Small intestine (tissue), 7 donors: ENCODE measurements at regions not wholly inside any gene's neighbourhood (a gene's known extent, or its start where the extent isn't known, plus 50 kb on each side); places are given as distances from the start of the nearest gene placed in this dataset.

Source experiments
- DNase-seq, 2 donors: peaks; one replicate each; pipeline versions ENCODE4 v3.0.0 to v3.0.0-alpha.2; 2013
- FAIRE-seq: peaks from 2 replicates; lab custom pipeline; 2012; peaks lifted over from hg19 to GRCh38; lab: Jason Lieb, UNC
- H3K27ac ChIP-seq, 3 donors: one replicate each; pipeline ENCODE4 v1.5.1; 2013; ENCODE audit warnings: low read length in 2 of 3, mild to moderate bottlenecking in 2 of 3, control low read depth in 1 of 3, inconsistent platforms in 1 of 3, low read depth in 1 of 3, moderate library complexity in 1 of 3
- H3K27me3 ChIP-seq, 3 donors: one replicate each; pipeline ENCODE4 v1.6.1; 2013; ENCODE audit warnings: low read length in 3 of 3, inconsistent platforms in 1 of 3; ENCODE audit not compliant: control insufficient read depth in 3 of 3, insufficient read depth in 3 of 3
- H3K36me3 ChIP-seq, 3 donors: one replicate each; pipeline ENCODE4 v1.6.1; 2013; ENCODE audit warnings: low read length in 3 of 3, inconsistent platforms in 1 of 3, low read depth in 1 of 3, mild to moderate bottlenecking in 1 of 3, moderate library complexity in 1 of 3; ENCODE audit not compliant: control insufficient read depth in 3 of 3, insufficient read depth in 2 of 3
- H3K4me1 ChIP-seq, 3 donors: one replicate each; pipeline ENCODE4 v1.6.1; 2013; ENCODE audit warnings: low read length in 2 of 3, inconsistent platforms in 1 of 3, low read depth in 1 of 3, mild to moderate bottlenecking in 1 of 3, moderate library complexity in 1 of 3; ENCODE audit not compliant: control insufficient read depth in 3 of 3, insufficient read depth in 2 of 3
- H3K4me3 ChIP-seq, 3 donors: one replicate each; pipeline ENCODE4 v1.5.1; 2013; ENCODE audit warnings: low read length in 3 of 3, control low read depth in 1 of 3, inconsistent platforms in 1 of 3, low read depth in 1 of 3, mild to moderate bottlenecking in 1 of 3, moderate library complexity in 1 of 3
- H3K9me3 ChIP-seq, 2 donors: one replicate each; pipeline ENCODE4 v1.6.1; 2013; ENCODE audit warnings: low read depth in 1 of 2, low read length in 1 of 2; ENCODE audit not compliant: control insufficient read depth in 2 of 2, insufficient read depth in 1 of 2
- WGBS, 3 donors: extraction: QIAGEN DNeasy Blood & Tissue Kit; methylation state at CpG; one replicate each; pipeline ENCODE4 v1.1.7; 2013; 5-methylcytosine and 5-hydroxymethylcytosine counted together
- donor health status: healthy with polysubstance abuse.
- donor health status: control.
- donor health status: control.
- donor health status: Bipolar disorder and iron deficiency.
- donor health status: healthy.

DNA sequence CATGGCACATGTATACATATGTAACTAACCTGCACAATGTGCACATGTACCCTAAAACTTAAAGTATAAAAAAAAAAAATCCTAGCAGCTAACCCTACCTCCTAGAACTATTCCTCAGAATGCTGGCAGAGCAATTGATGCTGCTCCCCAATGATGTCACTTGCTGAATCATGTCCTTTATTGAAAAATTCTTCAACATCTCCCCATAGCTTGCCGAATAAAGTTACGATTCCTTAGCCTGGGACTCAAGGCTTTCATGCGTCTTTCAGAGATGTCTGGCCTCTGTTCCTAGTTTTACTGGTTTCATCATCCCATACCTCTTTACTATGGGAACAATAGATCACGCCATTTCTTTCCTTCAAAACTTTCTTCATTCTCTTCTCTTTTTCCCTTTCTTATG is 174.7 kb upstream of the FAT1 start:
- Histone ChIP-seq H3K9me3 (no peaks in the 10 kb centered on the region), H3K36me3 (no peaks in the 10 kb centered on the region), H3K4me3 (no peak overlapping the region), H3K4me1 (peaks cover 0 to 9% (median 2%) of the 10 kb centered on the region in 3 donors), H3K27me3 (no peaks in the 10 kb centered on the region), H3K27ac (no peak overlapping the region)
- 92 to 95% (median 94%) methylated on average over 4 of the region's 4 CpGs for WGBS, 3 donors
- FAIRE-seq (no peak), DNase-seq (no peak)

DNA sequence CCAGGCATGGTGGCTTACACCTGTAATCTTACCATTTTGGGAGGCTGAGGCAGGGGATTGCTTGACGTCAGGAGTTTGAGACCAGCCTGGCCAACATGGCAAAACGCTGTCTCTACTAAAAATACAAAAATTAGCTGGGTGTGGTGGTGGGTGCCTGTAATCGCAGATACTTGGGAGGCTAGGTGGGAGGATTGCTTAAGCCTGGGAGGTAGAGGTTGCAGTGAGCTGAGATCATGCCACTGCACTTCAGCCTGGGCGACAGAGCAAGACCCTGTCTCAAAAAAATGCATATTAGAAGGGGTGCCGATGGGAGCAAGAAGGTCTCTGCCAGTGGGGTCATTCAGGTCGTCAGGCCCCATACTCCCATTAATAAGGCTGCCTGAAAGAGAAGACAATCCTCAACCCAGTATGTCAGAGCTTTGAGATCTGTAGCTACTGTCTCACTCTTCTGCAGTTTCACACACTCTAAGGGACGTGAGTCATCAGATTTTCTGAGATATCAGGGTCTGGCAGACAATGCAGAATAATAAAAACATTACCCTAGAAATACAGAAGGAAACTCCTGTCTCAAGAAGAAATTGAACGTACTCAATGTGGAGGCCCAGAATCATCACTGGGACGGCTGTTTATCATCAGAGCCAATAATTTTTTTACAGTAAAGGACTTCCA is 176.7 kb upstream of the FAT1 start:
- DNase-seq: peak in 1 of 2 donors; percentile 35
- Histone ChIP-seq H3K9me3 (no peaks in the 10 kb centered on the region), H3K27me3 (no peaks in the 10 kb centered on the region), H3K4me1 (peaks cover 0 to 9% (median 2%) of the 10 kb centered on the region in 3 donors), H3K4me3 (no peak overlapping the region), H3K27ac (no peak overlapping the region), H3K36me3 (no peaks in the 10 kb centered on the region)
- no peak for FAIRE-seq
- 65 to 72% (median 68%) methylated on average over 9 of the region's 9 CpGs for WGBS, 3 donors

DNA sequence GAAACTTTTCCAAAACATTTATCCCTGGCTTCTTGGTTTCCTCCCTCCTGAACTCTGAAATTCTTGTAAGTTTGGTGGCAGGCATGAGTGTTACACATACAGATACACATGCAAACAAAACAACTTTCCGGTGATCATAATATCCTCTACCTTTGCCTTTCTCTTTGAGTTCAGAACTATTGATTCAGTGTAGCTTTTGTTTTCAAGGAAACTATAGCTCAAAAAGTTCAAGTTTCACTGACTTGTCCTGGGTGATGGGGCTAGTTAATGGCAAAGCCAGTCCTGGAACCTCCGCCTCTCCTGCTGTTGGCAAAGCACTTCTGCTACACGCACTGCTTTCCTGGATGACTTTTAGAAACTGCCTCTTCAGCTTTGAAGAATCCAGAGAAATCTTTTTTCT is 177.3 kb upstream of the FAT1 start:
- no peak overlapping the region for H3K27ac ChIP-seq
- WGBS, 3 donors: 68 to 86% (median 77%) methylated on average over 3 of the region's 3 CpGs
- H3K4me3 ChIP-seq: no peak overlapping the region
- FAIRE-seq: no peak
- H3K4me1 ChIP-seq: peaks cover 0 to 9% (median 2%) of the 10 kb centered on the region in 3 donors
- H3K9me3 ChIP-seq: no peaks in the 10 kb centered on the region
- DNase-seq: peak in 1 of 2 donors; percentile 28
- peaks cover 0 to 1% (median 0%) of the 10 kb centered on the region in 3 donors for H3K27me3 ChIP-seq
- H3K36me3 ChIP-seq: no peaks in the 10 kb centered on the region

DNA sequence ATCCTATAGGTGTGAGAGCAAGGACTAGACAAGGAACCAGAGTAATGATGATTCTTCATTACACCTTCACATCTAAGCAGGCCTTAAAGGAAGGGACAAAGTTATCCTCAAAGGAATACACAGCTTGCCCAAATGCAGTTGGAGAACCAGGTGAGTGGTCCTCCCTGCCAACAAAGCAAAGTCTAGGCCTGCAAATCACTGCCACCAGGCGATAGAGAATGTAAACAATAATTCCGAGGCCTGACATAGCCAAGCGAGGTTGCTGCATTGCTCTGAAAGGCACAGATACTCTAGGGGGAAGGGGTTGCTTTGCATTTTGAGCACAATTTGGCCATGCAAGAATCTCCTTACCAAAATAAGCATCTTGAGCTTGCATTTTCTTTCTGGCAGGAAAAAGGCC is 178.2 kb upstream of the FAT1 start:
- DNase-seq: peak in 1 of 2 donors; percentile 33
- Histone ChIP-seq H3K4me1 (peaks cover 0 to 9% (median 2%) of the 10 kb centered on the region in 3 donors), H3K27me3 (peaks cover 0 to 2% (median 0%) of the 10 kb centered on the region in 3 donors), H3K4me3 (no peak overlapping the region), H3K9me3 (no peaks in the 10 kb centered on the region), H3K27ac (no peak overlapping the region), H3K36me3 (no peaks in the 10 kb centered on the region)
- no peak for FAIRE-seq
- WGBS, 3 donors: 24 to 64% (median 53%) methylated on average over 3 of the region's 3 CpGs

DNA sequence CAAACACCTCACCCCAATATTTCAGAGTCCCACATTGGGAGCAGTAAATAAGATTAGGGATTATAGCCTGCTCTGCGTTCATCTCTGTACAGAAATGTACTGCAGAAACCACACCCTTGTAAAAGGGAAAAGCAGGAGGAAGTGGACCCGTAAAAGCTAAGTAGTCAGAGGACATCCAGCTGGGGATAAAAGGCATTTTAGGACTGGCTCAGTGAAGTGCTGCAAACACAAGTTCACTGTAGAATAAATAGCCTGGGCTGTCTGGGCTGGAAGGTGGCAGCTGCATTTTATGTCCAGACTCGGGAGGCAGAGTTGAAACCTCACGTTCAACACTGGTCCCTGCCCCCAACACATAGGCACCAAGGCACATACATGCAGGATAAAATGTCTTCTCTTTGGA is 178.7 kb upstream of the FAT1 start:
- Histone ChIP-seq H3K36me3 (no peaks in the 10 kb centered on the region), H3K4me3 (no peak overlapping the region), H3K27ac (no peak overlapping the region), H3K9me3 (no peaks in the 10 kb centered on the region), H3K27me3 (peaks cover 0 to 2% (median 0%) of the 10 kb centered on the region in 3 donors), H3K4me1 (peaks cover 0 to 9% (median 2%) of the 10 kb centered on the region in 3 donors)
- no peak for FAIRE-seq
- WGBS, 3 donors: 11 to 29% (median 16%) methylated on average over 4 of the region's 4 CpGs
- DNase-seq: peak; percentile 31 to 66

DNA sequence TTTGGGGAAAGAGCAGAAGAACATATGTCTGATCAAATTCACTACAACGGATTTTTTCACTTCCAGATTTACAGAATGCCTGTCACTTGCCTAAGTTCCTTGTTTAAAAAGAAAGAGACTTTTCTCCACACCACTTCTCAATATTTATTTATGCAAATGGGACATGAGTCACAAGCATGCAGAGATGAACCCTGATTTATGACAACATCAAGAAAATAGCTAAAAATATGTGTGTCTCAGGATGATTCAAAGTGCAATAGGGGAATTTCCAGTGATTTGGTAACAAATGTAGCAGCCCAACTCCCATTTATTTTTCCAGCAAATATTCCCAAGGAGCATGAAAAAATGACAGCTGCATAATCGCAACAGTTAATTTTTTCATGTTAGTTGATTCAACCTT is 180.4 kb upstream of the FAT1 start:
- no peak for FAIRE-seq
- Histone ChIP-seq H3K27ac (no peak overlapping the region), H3K4me3 (no peak overlapping the region), H3K36me3 (no peaks in the 10 kb centered on the region), H3K27me3 (peaks cover 0 to 2% (median 0%) of the 10 kb centered on the region in 3 donors), H3K4me1 (peaks cover 0 to 9% (median 2%) of the 10 kb centered on the region in 3 donors), H3K9me3 (no peaks in the 10 kb centered on the region)
- DNase-seq: peak in 1 of 2 donors; percentile 13
- WGBS, 3 donors: 45 to 62% (median 61%) methylated on average over 2 of the region's 2 CpGs

DNA sequence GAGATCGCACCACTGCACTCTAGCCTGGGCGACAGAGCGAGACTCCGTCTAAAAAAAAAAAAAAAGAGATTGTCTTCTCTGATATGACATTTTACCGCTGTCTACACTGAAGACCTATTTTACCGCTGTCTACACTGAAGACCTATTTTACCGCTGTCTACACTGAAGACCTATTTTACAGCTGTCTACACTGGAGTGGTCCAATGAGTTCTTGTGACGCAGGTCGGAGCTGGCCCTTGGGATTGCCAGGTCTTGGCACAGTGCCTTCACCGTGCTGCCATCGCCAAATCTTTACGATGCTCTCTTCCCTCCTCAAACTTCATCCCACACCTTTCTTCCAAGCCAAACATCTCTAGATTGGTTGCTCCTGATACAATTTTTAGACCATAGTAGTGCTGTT is 183.1 kb upstream of the FAT1 start:
- WGBS, 3 donors: 87 to 95% (median 88%) methylated on average over 11 to 12 of the region's 12 CpGs
- H3K4me3 ChIP-seq: no peak overlapping the region
- no peak for FAIRE-seq

DNA sequence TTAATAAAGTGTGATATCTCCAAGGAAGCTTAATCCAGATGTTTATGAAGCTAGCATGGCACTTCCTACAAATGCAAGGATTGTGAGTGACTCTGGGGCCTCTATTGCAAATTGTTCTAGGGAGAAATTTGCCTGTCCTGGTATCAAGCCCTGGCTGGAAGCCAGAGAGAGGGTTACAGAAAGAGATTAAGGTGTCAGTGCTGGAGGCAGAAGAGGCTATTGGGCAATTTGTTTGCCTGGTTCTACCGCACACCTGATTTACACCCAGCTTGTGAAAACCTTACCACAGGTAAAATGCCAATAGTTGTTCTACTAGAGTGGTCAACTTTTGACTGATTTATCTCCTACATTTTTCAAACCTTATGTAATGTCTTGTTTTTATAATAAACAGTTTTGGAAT is 186.7 kb upstream of the FAT1 start:
- no peaks in the 10 kb centered on the region for H3K36me3 ChIP-seq
- peaks cover 0 to 2% (median 0%) of the 10 kb centered on the region in 3 donors for H3K27me3 ChIP-seq
- WGBS, 3 donors: 72 to 81% (median 73%) methylated on average over 1 of the region's 1 CpG
- H3K4me3 ChIP-seq: no peak overlapping the region
- H3K4me1 ChIP-seq: no peaks in the 10 kb centered on the region
- no peak for FAIRE-seq
- no peaks in the 10 kb centered on the region for H3K9me3 ChIP-seq
- DNase-seq: no peak
- no peak overlapping the region for H3K27ac ChIP-seq

More for the DNA sequence above, 183.1 kb upstream of the FAT1 start:
- Histone ChIP-seq H3K27ac (no peak overlapping the region), H3K36me3 (no peaks in the 10 kb centered on the region), H3K27me3 (peaks cover 0 to 2% (median 0%) of the 10 kb centered on the region in 3 donors), H3K4me1 (peaks cover 0 to 6% (median 2%) of the 10 kb centered on the region in 3 donors), H3K9me3 (no peaks in the 10 kb centered on the region)
- no peak for DNase-seq
